ENCODE measurements at regions not wholly inside any gene's neighbourhood (a gene's known extent, or its start where the extent isn't known, plus 50 kb on each side); places are given as distances from the start of the nearest gene placed in this dataset.

DNA sequence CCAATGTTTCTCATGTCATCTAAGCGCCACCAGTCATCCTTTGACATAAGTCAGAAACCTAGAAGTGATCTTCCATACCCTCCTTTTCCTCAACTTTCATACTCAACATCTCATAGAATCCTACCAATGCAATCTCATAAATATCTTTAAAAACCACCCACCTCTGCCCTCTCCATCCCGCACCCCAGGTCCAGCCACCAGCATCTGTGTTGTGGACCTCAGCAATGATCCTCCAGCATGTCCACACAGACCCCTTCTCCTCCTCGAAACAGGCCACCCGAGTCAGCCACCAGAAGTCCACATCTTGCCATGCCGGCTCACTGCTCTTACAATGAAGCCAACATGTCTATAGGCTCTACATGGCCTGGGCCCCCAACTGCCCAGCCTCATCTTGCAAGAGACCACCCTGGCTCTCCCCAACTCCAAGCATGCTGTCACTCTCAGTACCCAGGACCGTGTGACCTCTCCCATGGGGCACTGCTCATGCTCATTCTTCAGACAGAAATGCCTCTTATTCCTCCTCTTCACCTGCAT, 636.7 kb upstream of the ID2 start:
- ATAC-seq (ENCODE audit: low read depth in 2 of 2) = no peak
- Histone ChIP-seq H3K27ac (ENCODE audit: insufficient read depth, low read length, poor library complexity, severe bottlenecking) (no peak overlapping the region), H3K4me3 (ENCODE audit: low read depth, low read length) (no peak overlapping the region), H3K4me1 (ENCODE audit: control insufficient read depth, insufficient read depth, low read length, poor library complexity, severe bottlenecking) (no peaks in the 10 kb centered on the region), H3K36me3 (ENCODE audit: control insufficient read depth, insufficient read depth, low read length) (no peaks in the 10 kb centered on the region), H3K27me3 (ENCODE audit: control insufficient read depth, insufficient read depth, low read length) (no peaks in the 10 kb centered on the region), H3K9me3 (ENCODE audit: control insufficient read depth in 2 of 2, low read length in 2 of 2) (no peaks in the 10 kb centered on the region)
- Mint-ChIP-seq H3K9me3 (peaks cover 0 to 4% (median 0%) of the 10 kb centered on the region in 7 donors), H3K36me3 (no peaks in the 10 kb centered on the region), H3K4me3 (no peak overlapping the region), H3K4me1 (no peaks in the 10 kb centered on the region), H3K27me3 (peaks cover 4% of the 10 kb centered on the region), H3K27ac (no peak overlapping the region)
- DNase-seq = no peak

DNA sequence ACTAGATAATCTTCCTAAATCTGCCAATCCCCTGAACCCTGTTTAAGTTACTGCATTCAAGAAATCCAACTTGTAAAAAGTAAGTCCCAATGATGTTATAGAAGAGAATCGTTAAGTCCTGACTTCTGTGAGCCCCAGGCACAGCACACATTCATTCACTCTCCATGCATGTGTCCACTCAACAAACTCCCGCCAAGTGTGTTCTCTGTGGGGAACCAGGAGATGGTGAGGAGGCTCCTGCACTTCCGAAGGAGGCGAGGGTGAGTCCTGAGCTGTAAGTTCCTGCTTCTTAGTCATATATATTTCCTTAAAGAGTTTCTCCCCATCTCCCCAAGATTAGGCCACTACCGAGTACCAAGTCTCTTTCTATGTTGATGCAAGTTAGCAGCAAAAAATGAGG, 635.0 kb upstream of the ID2 start:
- Histone ChIP-seq H3K27ac (ENCODE audit: insufficient read depth, low read length, poor library complexity, severe bottlenecking) (no peak overlapping the region), H3K36me3 (ENCODE audit: control insufficient read depth, insufficient read depth, low read length) (no peaks in the 10 kb centered on the region), H3K9me3 (ENCODE audit: control insufficient read depth in 2 of 2, low read length in 2 of 2) (no peaks in the 10 kb centered on the region), H3K4me1 (ENCODE audit: control insufficient read depth, insufficient read depth, low read length, poor library complexity, severe bottlenecking) (no peaks in the 10 kb centered on the region), H3K27me3 (ENCODE audit: control insufficient read depth, insufficient read depth, low read length) (no peaks in the 10 kb centered on the region), H3K4me3 (ENCODE audit: low read depth, low read length) (no peak overlapping the region)
- H3K9me3 Mint-ChIP-seq = peaks cover 0 to 4% (median 0%) of the 10 kb centered on the region in 7 donors
- no peak for ATAC-seq (ENCODE audit: low read depth in 2 of 2)
- H3K4me3 Mint-ChIP-seq = no peak overlapping the region
- no peak for DNase-seq
- no peak overlapping the region for H3K27ac Mint-ChIP-seq
- H3K36me3 Mint-ChIP-seq = no peaks in the 10 kb centered on the region
- peaks cover 4% of the 10 kb centered on the region for H3K27me3 Mint-ChIP-seq
- no peaks in the 10 kb centered on the region for H3K4me1 Mint-ChIP-seq

DNA sequence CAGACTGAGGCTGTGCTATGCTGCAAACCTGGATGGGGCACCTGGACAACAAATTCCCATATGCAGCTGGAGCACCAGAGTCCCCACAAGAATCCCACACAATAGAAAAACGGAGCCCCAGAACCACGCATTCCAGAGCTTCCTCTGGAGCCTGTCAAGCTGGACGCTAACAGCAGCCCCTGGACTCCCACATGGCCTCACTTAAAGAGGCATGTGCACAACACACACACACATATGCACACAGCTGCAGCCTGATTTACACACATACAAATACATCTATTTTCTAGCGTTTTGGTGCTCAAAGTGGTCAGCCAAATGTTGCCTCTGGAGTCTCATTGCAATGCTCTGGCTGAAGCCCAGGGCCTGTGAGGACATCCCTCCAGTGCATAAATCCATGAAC, 632.7 kb upstream of the ID2 start:
- Histone ChIP-seq H3K27me3 (ENCODE audit: control insufficient read depth, insufficient read depth, low read length) (no peaks in the 10 kb centered on the region), H3K4me1 (ENCODE audit: control insufficient read depth, insufficient read depth, low read length, poor library complexity, severe bottlenecking) (no peaks in the 10 kb centered on the region), H3K36me3 (ENCODE audit: control insufficient read depth, insufficient read depth, low read length) (no peaks in the 10 kb centered on the region), H3K27ac (ENCODE audit: insufficient read depth, low read length, poor library complexity, severe bottlenecking) (no peak overlapping the region), H3K9me3 (ENCODE audit: control insufficient read depth in 2 of 2, low read length in 2 of 2) (no peaks in the 10 kb centered on the region), H3K4me3 (ENCODE audit: low read depth, low read length) (no peak overlapping the region)
- Mint-ChIP-seq H3K4me1 (no peaks in the 10 kb centered on the region), H3K9me3 (peaks cover 0 to 3% (median 0%) of the 10 kb centered on the region in 7 donors), H3K27me3 (peaks cover 4% of the 10 kb centered on the region), H3K4me3 (no peak overlapping the region), H3K36me3 (no peaks in the 10 kb centered on the region), H3K27ac (no peak overlapping the region)
- ATAC-seq (ENCODE audit: low read depth in 2 of 2) (no peak), DNase-seq (no peak)

- Histone ChIP-seq H3K36me3 (ENCODE audit: control insufficient read depth, insufficient read depth, low read length) (no peaks in the 10 kb centered on the region), H3K27ac (ENCODE audit: insufficient read depth, low read length, poor library complexity, severe bottlenecking) (no peak overlapping the region), H3K4me3 (ENCODE audit: low read depth, low read length) (no peak overlapping the region), H3K27me3 (ENCODE audit: control insufficient read depth, insufficient read depth, low read length) (no peaks in the 10 kb centered on the region), H3K9me3 (ENCODE audit: control insufficient read depth in 2 of 2, low read length in 2 of 2) (no peaks in the 10 kb centered on the region), H3K4me1 (ENCODE audit: control insufficient read depth, insufficient read depth, low read length, poor library complexity, severe bottlenecking) (no peaks in the 10 kb centered on the region)
- no peaks in the 10 kb centered on the region for H3K36me3 Mint-ChIP-seq
- peaks cover 0 to under 1% (median 0%) of the 10 kb centered on the region in 7 donors for H3K9me3 Mint-ChIP-seq
- H3K27me3 Mint-ChIP-seq = peaks cover under 1% of the 10 kb centered on the region
- ATAC-seq (ENCODE audit: low read depth in 2 of 2) = no peak
- H3K4me1 Mint-ChIP-seq = no peaks in the 10 kb centered on the region
- H3K4me3 Mint-ChIP-seq = no peak overlapping the region
- H3K27ac Mint-ChIP-seq = no peak overlapping the region
- DNase-seq = peak in 1 of 3 donors; percentile 1
Measured at GRCh38 chr2:8049851-8050571, 631.8 kb upstream of the ID2 start.

GRCh38 chr2:8053216-8053615, 628.6 kb upstream of the ID2 start:
- H3K4me3 Mint-ChIP-seq = no peak overlapping the region
- H3K27ac Mint-ChIP-seq = no peak overlapping the region
- Histone ChIP-seq H3K27me3 (ENCODE audit: control insufficient read depth, insufficient read depth, low read length) (no peaks in the 10 kb centered on the region), H3K27ac (ENCODE audit: insufficient read depth, low read length, poor library complexity, severe bottlenecking) (no peak overlapping the region), H3K9me3 (ENCODE audit: control insufficient read depth in 2 of 2, low read length in 2 of 2) (no peaks in the 10 kb centered on the region), H3K36me3 (ENCODE audit: control insufficient read depth, insufficient read depth, low read length) (no peaks in the 10 kb centered on the region), H3K4me1 (ENCODE audit: control insufficient read depth, insufficient read depth, low read length, poor library complexity, severe bottlenecking) (no peaks in the 10 kb centered on the region), H3K4me3 (ENCODE audit: low read depth, low read length) (no peak overlapping the region)
- DNase-seq (no peak), ATAC-seq (ENCODE audit: low read depth in 2 of 2) (no peak)
- H3K4me1 Mint-ChIP-seq = no peaks in the 10 kb centered on the region
- H3K27me3 Mint-ChIP-seq = no peaks in the 10 kb centered on the region
- H3K36me3 Mint-ChIP-seq = no peaks in the 10 kb centered on the region
- H3K9me3 Mint-ChIP-seq = peaks cover 2 to 10% (median 4%) of the 10 kb centered on the region in 7 donors

GRCh38 chr2:8054070-8054469, 627.8 kb upstream of the ID2 start:
- no peak for DNase-seq
- Histone ChIP-seq H3K4me1 (ENCODE audit: control insufficient read depth, insufficient read depth, low read length, poor library complexity, severe bottlenecking) (no peaks in the 10 kb centered on the region), H3K4me3 (ENCODE audit: low read depth, low read length) (no peak overlapping the region), H3K27ac (ENCODE audit: insufficient read depth, low read length, poor library complexity, severe bottlenecking) (no peak overlapping the region), H3K36me3 (ENCODE audit: control insufficient read depth, insufficient read depth, low read length) (no peaks in the 10 kb centered on the region), H3K27me3 (ENCODE audit: control insufficient read depth, insufficient read depth, low read length) (no peaks in the 10 kb centered on the region), H3K9me3 (ENCODE audit: control insufficient read depth in 2 of 2, low read length in 2 of 2) (no peaks in the 10 kb centered on the region)
- ATAC-seq (ENCODE audit: low read depth in 2 of 2) = no peak
- Mint-ChIP-seq H3K4me1 (no peaks in the 10 kb centered on the region), H3K27ac (no peak overlapping the region), H3K36me3 (no peaks in the 10 kb centered on the region), H3K9me3 (peaks cover 2 to 10% (median 4%) of the 10 kb centered on the region in 7 donors), H3K4me3 (no peak overlapping the region), H3K27me3 (no peaks in the 10 kb centered on the region)

DNA sequence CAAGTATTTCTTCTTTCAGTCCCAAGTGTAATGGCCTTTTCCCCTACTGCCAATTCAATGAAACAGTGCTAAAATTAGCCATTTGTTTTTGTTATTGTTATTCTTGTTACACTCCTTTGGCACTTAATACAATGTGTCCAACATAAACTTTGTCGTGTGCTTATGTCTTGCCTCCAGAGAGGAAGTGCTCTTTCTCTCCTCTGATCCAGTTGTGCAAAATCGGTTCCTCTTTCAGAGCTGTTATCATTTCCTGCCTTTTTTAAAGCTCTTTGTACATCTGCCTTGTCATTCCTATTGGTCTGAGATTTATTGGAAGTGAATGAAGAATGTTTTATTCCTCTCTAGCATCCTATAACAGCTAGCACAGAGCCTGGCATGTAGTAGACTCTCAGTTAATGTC, 623.2 kb upstream of the ID2 start:
- no peak for DNase-seq
- peaks cover 2 to 10% (median 4%) of the 10 kb centered on the region in 7 donors for H3K9me3 Mint-ChIP-seq
- no peak overlapping the region for H3K27ac ChIP-seq (ENCODE audit: insufficient read depth, low read length, poor library complexity, severe bottlenecking)

DNA sequence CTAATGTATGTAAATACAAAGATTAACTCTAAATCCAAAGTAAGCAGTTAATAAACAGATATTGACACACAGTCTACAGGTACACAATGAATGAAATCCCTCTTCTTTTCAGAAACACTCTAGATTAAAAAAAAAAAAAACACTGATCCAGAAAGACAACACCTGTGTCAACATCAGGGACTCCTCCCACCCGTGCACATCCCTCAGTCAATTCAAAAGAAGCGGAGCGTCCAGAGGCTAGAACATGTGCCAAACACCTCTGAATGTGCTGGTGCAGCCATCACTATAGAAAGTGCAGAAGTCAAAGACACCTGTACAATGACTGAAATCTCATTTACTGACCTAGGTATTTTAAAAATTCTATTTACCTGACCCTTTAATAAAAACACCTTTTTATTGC, 622.6 kb upstream of the ID2 start:
- no peaks in the 10 kb centered on the region for H3K36me3 ChIP-seq (ENCODE audit: control insufficient read depth, insufficient read depth, low read length)
- ATAC-seq (ENCODE audit: low read depth in 2 of 2) (no peak), DNase-seq (no peak)
- H3K27ac ChIP-seq (ENCODE audit: insufficient read depth, low read length, poor library complexity, severe bottlenecking) = no peak overlapping the region
- H3K4me1 ChIP-seq (ENCODE audit: control insufficient read depth, insufficient read depth, low read length, poor library complexity, severe bottlenecking) = no peaks in the 10 kb centered on the region
- peaks cover 13% of the 10 kb centered on the region for H3K27me3 Mint-ChIP-seq
- H3K9me3 Mint-ChIP-seq = peaks cover 2 to 10% (median 4%) of the 10 kb centered on the region in 7 donors
- no peaks in the 10 kb centered on the region for H3K4me1 Mint-ChIP-seq
- no peak overlapping the region for H3K4me3 Mint-ChIP-seq
- H3K4me3 ChIP-seq (ENCODE audit: low read depth, low read length) = no peak overlapping the region
- H3K36me3 Mint-ChIP-seq = no peaks in the 10 kb centered on the region
- no peaks in the 10 kb centered on the region for H3K9me3 ChIP-seq (ENCODE audit: control insufficient read depth in 2 of 2, low read length in 2 of 2)
- no peaks in the 10 kb centered on the region for H3K27me3 ChIP-seq (ENCODE audit: control insufficient read depth, insufficient read depth, low read length)
- H3K27ac Mint-ChIP-seq = no peak overlapping the region

More for the DNA sequence above, 623.2 kb upstream of the ID2 start:
- Histone ChIP-seq H3K4me3 (ENCODE audit: low read depth, low read length) (no peak overlapping the region), H3K27me3 (ENCODE audit: control insufficient read depth, insufficient read depth, low read length) (no peaks in the 10 kb centered on the region), H3K4me1 (ENCODE audit: control insufficient read depth, insufficient read depth, low read length, poor library complexity, severe bottlenecking) (no peaks in the 10 kb centered on the region), H3K9me3 (ENCODE audit: control insufficient read depth in 2 of 2, low read length in 2 of 2) (no peaks in the 10 kb centered on the region), H3K36me3 (ENCODE audit: control insufficient read depth, insufficient read depth, low read length) (no peaks in the 10 kb centered on the region)
- no peak for ATAC-seq (ENCODE audit: low read depth in 2 of 2)
- Mint-ChIP-seq H3K27me3 (peaks cover 8% of the 10 kb centered on the region), H3K27ac (no peak overlapping the region), H3K36me3 (no peaks in the 10 kb centered on the region), H3K4me1 (no peaks in the 10 kb centered on the region), H3K4me3 (no peak overlapping the region)
